ENCODE measurements at regions not wholly inside any gene's neighbourhood (a gene's known extent, or its start where the extent isn't known, plus 50 kb on each side); places are given as distances from the start of the nearest gene placed in this dataset.

GRCh38 chr4:141783770-141784169 is 147.4 kb downstream of the IL15 start:
- no peak for FAIRE-seq

GRCh38 chr4:141786946-141787345 is 150.6 kb downstream of the IL15 start:
- no peak for FAIRE-seq

GRCh38 chr4:141788169-141788915 is 152.0 kb downstream of the IL15 start:
- no peak for FAIRE-seq

- FAIRE-seq: no peak
Observed at GRCh38 chr4:141789716-141790115, 153.3 kb downstream of the IL15 start.

GRCh38 chr4:141792164-141792563 is 155.8 kb downstream of the IL15 start:
- FAIRE-seq: no peak

- FAIRE-seq: no peak
Observed at GRCh38 chr4:141797966-141798365, 161.6 kb downstream of the IL15 start.

GRCh38 chr4:141801558-141801957 is 165.2 kb downstream of the IL15 start:
- no peak for FAIRE-seq

- FAIRE-seq: no peak
Observed at GRCh38 chr4:141802333-141802732, 165.9 kb downstream of the IL15 start.

GRCh38 chr4:141804836-141805235 is 168.5 kb downstream of the IL15 start:
- FAIRE-seq: no peak

GRCh38 chr4:141807103-141807891 is 170.9 kb downstream of the IL15 start:
- FAIRE-seq: no peak

GRCh38 chr4:141810038-141810711 is 173.8 kb downstream of the IL15 start:
- no peak for FAIRE-seq

- no peak for FAIRE-seq
Observed at GRCh38 chr4:141810712-141811375, 174.5 kb downstream of the IL15 start.

GRCh38 chr4:141812158-141812557 is 175.8 kb downstream of the IL15 start:
- FAIRE-seq: no peak

- FAIRE-seq: no peak
Observed at GRCh38 chr4:141814499-141814898, 178.1 kb downstream of the IL15 start.

GRCh38 chr4:141815646-141816045 is 179.3 kb downstream of the IL15 start:
- no peak for FAIRE-seq

- no peak for FAIRE-seq
Observed at GRCh38 chr4:141826260-141826659, 189.9 kb downstream of the IL15 start.

- FAIRE-seq: no peak
Observed at GRCh38 chr4:141833209-141833608, 196.8 kb downstream of the IL15 start.

GRCh38 chr4:141840299-141840986 is 204.1 kb downstream of the IL15 start:
- no peak for FAIRE-seq

- no peak for FAIRE-seq
Observed at GRCh38 chr4:141843136-141843535, 206.8 kb downstream of the IL15 start.

- FAIRE-seq: no peak
Observed at GRCh38 chr4:141845901-141846300, 209.5 kb downstream of the IL15 start.

GRCh38 chr4:141849367-141849766 is 213.0 kb downstream of the IL15 start:
- no peak for FAIRE-seq

GRCh38 chr4:141849778-141850177 is 213.4 kb downstream of the IL15 start:
- peak; percentile 5 for FAIRE-seq

All from islet of Langerhans (tissue), 1 donor.